ENCODE measurements at regions not wholly inside any gene's neighbourhood (a gene's known extent, or its start where the extent isn't known, plus 50 kb on each side); places are given as distances from the start of the nearest gene placed in this dataset.

DNA sequence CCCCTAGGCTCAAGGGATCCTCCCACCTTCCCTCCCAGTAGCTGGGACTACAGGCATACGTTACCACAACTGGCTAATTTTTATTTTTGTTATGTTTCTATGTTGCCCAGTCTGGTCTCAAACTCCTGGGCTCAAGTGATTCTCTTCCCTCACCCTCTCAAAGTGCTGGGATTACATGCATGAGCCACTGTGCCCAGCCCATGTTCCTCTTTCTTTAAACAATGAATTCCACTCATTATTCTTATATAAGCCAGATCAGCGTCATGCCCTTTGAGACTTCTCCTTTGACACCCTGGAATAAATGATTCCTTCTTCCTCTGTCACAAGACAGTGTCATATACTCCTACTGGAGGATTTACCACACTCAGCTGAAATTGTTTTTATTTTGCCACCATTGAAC lies 519.9 kb upstream of the SPRY2 start:
- FAIRE-seq (no peak), DNase-seq (no peak)
- no peak overlapping the region for H3K4me3 ChIP-seq (ENCODE audit: low read length in 3 of 3)
- H3K27me3 ChIP-seq (ENCODE audit: control insufficient read depth, insufficient read depth, low read length) = no peaks in the 10 kb centered on the region
- H3K36me3 ChIP-seq (ENCODE audit: control insufficient read depth in 2 of 3, insufficient read depth in 3 of 3, low read length in 3 of 3) = no peaks in the 10 kb centered on the region
- H3K27ac ChIP-seq (ENCODE audit: low read depth in 2 of 2, low read length in 2 of 2) = no peak overlapping the region
- intact Hi-C loops (cut with DNase I) = no loop called here
- TF ChIP-seq, protein P1, sequence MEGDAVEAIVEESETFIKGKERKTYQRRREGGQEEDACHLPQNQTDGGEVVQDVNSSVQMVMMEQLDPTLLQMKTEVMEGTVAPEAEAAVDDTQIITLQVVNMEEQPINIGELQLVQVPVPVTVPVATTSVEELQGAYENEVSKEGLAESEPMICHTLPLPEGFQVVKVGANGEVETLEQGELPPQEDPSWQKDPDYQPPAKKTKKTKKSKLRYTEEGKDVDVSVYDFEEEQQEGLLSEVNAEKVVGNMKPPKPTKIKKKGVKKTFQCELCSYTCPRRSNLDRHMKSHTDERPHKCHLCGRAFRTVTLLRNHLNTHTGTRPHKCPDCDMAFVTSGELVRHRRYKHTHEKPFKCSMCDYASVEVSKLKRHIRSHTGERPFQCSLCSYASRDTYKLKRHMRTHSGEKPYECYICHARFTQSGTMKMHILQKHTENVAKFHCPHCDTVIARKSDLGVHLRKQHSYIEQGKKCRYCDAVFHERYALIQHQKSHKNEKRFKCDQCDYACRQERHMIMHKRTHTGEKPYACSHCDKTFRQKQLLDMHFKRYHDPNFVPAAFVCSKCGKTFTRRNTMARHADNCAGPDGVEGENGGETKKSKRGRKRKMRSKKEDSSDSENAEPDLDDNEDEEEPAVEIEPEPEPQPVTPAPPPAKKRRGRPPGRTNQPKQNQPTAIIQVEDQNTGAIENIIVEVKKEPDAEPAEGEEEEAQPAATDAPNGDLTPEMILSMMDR (IDR thresholded peaks at IDR 0.05; ENCODE audit: borderline replicate concordance, extremely low read depth, insufficient read depth) = no peak
- no peaks in the 10 kb centered on the region for H3K4me1 ChIP-seq (ENCODE audit: control insufficient read depth in 2 of 3, insufficient read depth in 2 of 3, low read depth in 1 of 3, low read length in 3 of 3)
- H3K9ac ChIP-seq (ENCODE audit: low read length in 3 of 3) = no peak overlapping the region
- H3K9me3 ChIP-seq (ENCODE audit: control insufficient read depth in 2 of 3, insufficient read depth in 1 of 3, low read length in 3 of 3) = no peaks in the 10 kb centered on the region

DNA sequence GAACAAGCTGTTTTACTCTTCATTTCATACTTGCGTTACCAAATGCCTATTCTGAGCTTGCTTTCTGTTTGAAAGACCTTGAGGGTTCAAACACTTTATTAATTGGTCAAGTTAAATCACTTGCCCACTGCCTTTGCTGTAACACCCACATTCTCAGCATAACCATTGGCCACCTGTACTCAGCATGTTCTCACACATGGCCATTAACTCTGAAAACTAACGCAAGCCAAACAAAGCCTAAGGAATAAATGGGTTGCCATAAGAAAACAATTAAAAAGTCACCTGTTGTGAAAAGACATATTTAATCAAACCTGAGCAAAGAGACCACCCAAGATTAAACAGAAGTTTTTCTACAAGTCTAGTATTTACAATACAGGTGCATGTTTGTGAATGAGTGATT lies 517.2 kb upstream of the SPRY2 start:
- FAIRE-seq (no peak), DNase-seq (no peak)
- no peak overlapping the region for H3K4me3 ChIP-seq (ENCODE audit: low read length in 3 of 3)
- no peaks in the 10 kb centered on the region for H3K4me1 ChIP-seq (ENCODE audit: control insufficient read depth in 2 of 3, insufficient read depth in 2 of 3, low read depth in 1 of 3, low read length in 3 of 3)
- H3K9me3 ChIP-seq (ENCODE audit: control insufficient read depth in 2 of 3, insufficient read depth in 1 of 3, low read length in 3 of 3) = no peaks in the 10 kb centered on the region
- H3K27ac ChIP-seq (ENCODE audit: low read depth in 2 of 2, low read length in 2 of 2) = no peak overlapping the region
- H3K36me3 ChIP-seq (ENCODE audit: control insufficient read depth in 2 of 3, insufficient read depth in 3 of 3, low read length in 3 of 3) = no peaks in the 10 kb centered on the region
- H3K9ac ChIP-seq (ENCODE audit: low read length in 3 of 3) = no peak overlapping the region
- intact Hi-C loops (cut with DNase I) = no loop called here
- H3K27me3 ChIP-seq (ENCODE audit: control insufficient read depth, insufficient read depth, low read length) = no peaks in the 10 kb centered on the region
- TF ChIP-seq, protein P1 (IDR thresholded peaks at IDR 0.05; ENCODE audit: borderline replicate concordance, extremely low read depth, insufficient read depth) = no peak

DNA sequence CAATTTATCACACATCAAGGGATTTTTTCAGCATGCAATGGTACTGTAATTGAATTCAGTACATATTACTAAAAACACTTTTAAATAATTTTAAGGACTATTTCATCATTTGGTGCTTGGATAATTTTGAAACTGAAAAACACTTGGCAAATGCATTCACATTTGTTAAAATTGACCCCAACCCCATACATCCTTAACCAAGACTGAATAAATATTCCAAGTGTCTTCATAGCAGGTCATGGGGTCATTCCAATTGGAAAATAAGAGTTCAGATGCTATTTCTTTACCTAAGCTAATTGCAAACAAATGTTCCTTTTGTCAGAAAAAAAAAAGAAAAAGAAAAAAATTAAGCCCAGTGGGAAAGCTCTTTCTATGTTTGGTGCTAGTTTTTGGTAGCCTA lies 516.4 kb upstream of the SPRY2 start:
- H3K36me3 ChIP-seq (ENCODE audit: control insufficient read depth in 2 of 3, insufficient read depth in 3 of 3, low read length in 3 of 3) = no peaks in the 10 kb centered on the region
- H3K9ac ChIP-seq (ENCODE audit: low read length in 3 of 3) = no peak overlapping the region
- no peak overlapping the region for H3K27ac ChIP-seq (ENCODE audit: low read depth in 2 of 2, low read length in 2 of 2)
- TF ChIP-seq, protein P1 (IDR thresholded peaks at IDR 0.05; ENCODE audit: borderline replicate concordance, extremely low read depth, insufficient read depth) = no peak
- H3K27me3 ChIP-seq (ENCODE audit: control insufficient read depth, insufficient read depth, low read length) = no peaks in the 10 kb centered on the region
- H3K9me3 ChIP-seq (ENCODE audit: control insufficient read depth in 2 of 3, insufficient read depth in 1 of 3, low read length in 3 of 3) = no peaks in the 10 kb centered on the region
- intact Hi-C loops (cut with DNase I) = no loop called here
- H3K4me3 ChIP-seq (ENCODE audit: low read length in 3 of 3) = no peak overlapping the region
- no peak for FAIRE-seq
- H3K4me1 ChIP-seq (ENCODE audit: control insufficient read depth in 2 of 3, insufficient read depth in 2 of 3, low read depth in 1 of 3, low read length in 3 of 3) = no peaks in the 10 kb centered on the region
- no peak for DNase-seq

DNA sequence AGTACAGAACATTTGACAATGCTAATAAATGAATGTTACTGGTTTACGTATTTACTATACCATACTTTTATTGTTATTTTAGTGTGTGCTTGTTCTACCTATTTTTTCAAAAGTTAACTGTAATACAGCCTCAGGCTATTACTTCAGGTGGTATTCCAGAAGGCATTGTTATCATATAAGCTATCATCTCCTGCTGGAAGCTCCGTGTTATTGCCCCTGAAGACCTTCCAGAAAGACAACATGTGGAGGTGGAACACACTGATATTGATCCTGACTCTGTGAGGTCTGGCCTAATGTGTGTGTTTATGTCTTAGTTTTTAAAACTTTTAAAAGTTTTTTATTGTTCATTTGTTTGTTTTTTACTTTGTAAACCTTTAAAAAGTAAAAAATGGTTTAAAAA lies 509.8 kb upstream of the SPRY2 start:
- Histone ChIP-seq H3K9me3 (ENCODE audit: control insufficient read depth in 2 of 3, insufficient read depth in 1 of 3, low read length in 3 of 3) (no peaks in the 10 kb centered on the region), H3K9ac (ENCODE audit: low read length in 3 of 3) (no peak overlapping the region), H3K4me3 (ENCODE audit: low read length in 3 of 3) (no peak overlapping the region), H3K36me3 (ENCODE audit: control insufficient read depth in 2 of 3, insufficient read depth in 3 of 3, low read length in 3 of 3) (no peaks in the 10 kb centered on the region), H3K27me3 (ENCODE audit: control insufficient read depth, insufficient read depth, low read length) (no peaks in the 10 kb centered on the region), H3K4me1 (ENCODE audit: control insufficient read depth in 2 of 3, insufficient read depth in 2 of 3, low read depth in 1 of 3, low read length in 3 of 3) (no peaks in the 10 kb centered on the region), H3K27ac (ENCODE audit: low read depth in 2 of 2, low read length in 2 of 2) (no peak overlapping the region)
- FAIRE-seq (no peak), DNase-seq (no peak)
- intact Hi-C loops (cut with DNase I) = no loop called here
- TF ChIP-seq, protein P1 (IDR thresholded peaks at IDR 0.05; ENCODE audit: borderline replicate concordance, extremely low read depth, insufficient read depth) = no peak
